BLaER1 treated with 17β-estradiol and CSF1 and Interleukin-3, amounts not matched to agents 10 nM and 100 nM (cell line): ENCODE measurements at regions not wholly inside any gene's neighbourhood (a gene's known extent, or its start where the extent isn't known, plus 50 kb on each side); places are given as distances from the start of the nearest gene placed in this dataset.
"Not testable (repeated sequence)": the region's sequence is repeated elsewhere in the genome, so short reads cannot be mapped to it uniquely, and the experiment has no call there.

Experiments
- H3K27ac ChIP-seq, 11 experiments: shearing (Covaris generic); formaldehyde crosslinking; 2 replicates each; pipeline ENCODE4 v1.8.1; 2022
- H3K27me3 ChIP-seq, 11 experiments: shearing (Covaris generic); formaldehyde crosslinking; 2 replicates each; pipeline ENCODE4 v1.8.1; 2022
- H3K36me3 ChIP-seq, 11 experiments: shearing (Covaris generic); formaldehyde crosslinking; 2 replicates each; pipeline ENCODE4 v1.8.1; 2022
- H3K4me1 ChIP-seq, 10 experiments: shearing (Covaris generic); formaldehyde crosslinking; 2 replicates each; pipeline ENCODE4 v1.8.1; 2022
- H3K4me2 ChIP-seq, 11 experiments: shearing (Covaris generic); formaldehyde crosslinking; 2 replicates each; pipeline ENCODE4 v1.8.1; 2022
- H3K4me3 ChIP-seq, 10 experiments: shearing (Covaris generic); formaldehyde crosslinking; 2 replicates each; pipeline ENCODE4 v1.8.1; 2022
- H3K9ac ChIP-seq, 11 experiments: shearing (Covaris generic); formaldehyde crosslinking; 2 replicates each; pipeline ENCODE4 v1.8.1; 2022
- H3K9me3 ChIP-seq, 11 experiments: shearing (Covaris generic); formaldehyde crosslinking; replicated peaks in 1 of 11; 2 replicates each; pipeline ENCODE4 v1.8.1; 2022
- H4K20me1 ChIP-seq, 11 experiments: shearing (Covaris generic); formaldehyde crosslinking; 2 replicates each; pipeline ENCODE4 v1.8.1; 2022
- Cebpa-rat ChIP-seq, 11 experiments: shearing (Covaris generic); IDR thresholded peaks; 2 replicates each; pipeline ENCODE4 v1.8.1; 2022

DNA sequence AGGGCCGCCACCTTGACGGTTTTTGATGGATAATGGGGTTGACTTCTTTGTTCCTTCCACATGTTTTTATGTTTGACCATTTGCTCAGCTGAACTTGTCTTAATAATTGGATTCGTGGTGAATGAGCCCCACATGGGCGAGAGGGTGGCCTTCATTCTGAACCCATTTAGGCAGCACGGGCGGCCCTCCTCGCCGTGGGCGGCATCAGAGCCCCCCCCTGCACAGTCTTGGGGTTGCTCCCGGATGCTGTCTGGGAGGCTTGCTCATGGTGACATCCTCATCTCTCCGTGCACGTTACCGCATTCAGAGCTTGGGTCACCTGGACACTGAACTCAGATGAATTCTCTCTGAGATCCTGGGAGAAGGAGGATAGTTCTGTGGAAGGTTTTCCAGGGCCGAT, 172.3 kb upstream of the OSBPL11 start:
- Histone ChIP-seq H3K9ac (no peak overlapping the region), H3K36me3 (no peaks in the 10 kb centered on the region), H3K4me2 (no peak overlapping the region), H3K9me3 (no peaks in the 10 kb centered on the region), H3K4me1 (peaks cover 0 to 5% (median 0%) of the 10 kb centered on the region in 10 experiments; a peak in 2 of 20 replicates), H3K27ac (no peak overlapping the region), H3K27me3 (peaks cover 4 to 13% (median 9%) of the 10 kb centered on the region in 11 experiments; a peak in 19 of 22 replicates), H3K4me3 (no peak overlapping the region), H4K20me1 (no peaks in the 10 kb centered on the region)
- TF ChIP-seq Cebpa-rat (IDR thresholded peaks at IDR 0.05) = no peak

DNA sequence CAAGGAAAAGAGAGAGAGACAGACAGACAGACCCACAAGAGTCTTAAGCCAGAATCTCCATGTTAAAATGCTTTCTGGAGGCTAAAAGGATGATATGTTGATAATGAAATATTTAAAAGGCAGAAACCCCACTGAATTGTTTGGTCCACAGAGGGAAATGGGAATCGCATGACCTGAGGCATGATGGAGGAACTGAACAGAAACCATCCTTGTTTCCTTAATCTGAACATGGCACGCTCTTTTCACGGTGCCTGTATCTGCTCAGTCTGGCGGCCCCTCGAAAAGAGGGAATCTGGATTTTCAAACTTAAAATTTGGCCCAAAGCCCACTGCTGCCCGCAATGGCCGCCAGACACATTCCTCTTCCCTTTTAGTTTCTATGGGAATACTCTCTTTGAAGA, 173.5 kb upstream of the OSBPL11 start:
- H3K9ac ChIP-seq, H3K4me2 ChIP-seq, H3K9me3 ChIP-seq, H3K36me3 ChIP-seq, H3K4me1 ChIP-seq, H4K20me1 ChIP-seq, H3K4me3 ChIP-seq, H3K27ac ChIP-seq: not testable (repeated sequence)
- peaks cover 4 to 13% (median 9%) of the 10 kb centered on the region in 11 experiments; a peak in 19 of 22 replicates for H3K27me3 ChIP-seq

DNA sequence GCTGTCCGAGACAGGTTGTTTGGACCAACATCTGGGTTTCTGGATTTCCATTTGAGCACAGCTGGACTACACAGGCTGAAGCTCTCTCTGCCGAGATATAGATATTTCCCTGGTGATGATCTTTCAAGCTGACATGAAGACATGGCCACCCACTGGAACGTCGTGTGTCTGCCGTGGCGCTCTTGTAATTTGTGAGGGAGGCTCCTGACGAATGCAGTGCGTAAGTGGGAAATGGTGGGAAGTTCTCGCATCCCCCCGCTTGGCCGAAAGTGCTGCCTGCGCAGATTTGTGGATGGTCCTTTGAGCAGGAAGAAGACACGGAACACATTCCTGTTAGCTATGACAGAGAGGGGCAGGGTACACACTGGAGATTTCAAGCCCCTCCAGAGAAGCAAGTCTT, 176.2 kb upstream of the OSBPL11 start:
- H3K9me3 ChIP-seq, H3K4me1 ChIP-seq, H3K4me2 ChIP-seq, H4K20me1 ChIP-seq, H3K27ac ChIP-seq, H3K36me3 ChIP-seq, H3K9ac ChIP-seq, H3K4me3 ChIP-seq: not testable (repeated sequence)
- H3K27me3 ChIP-seq = peaks cover 4 to 10% (median 9%) of the 10 kb centered on the region in 11 experiments; a peak in 19 of 22 replicates

DNA sequence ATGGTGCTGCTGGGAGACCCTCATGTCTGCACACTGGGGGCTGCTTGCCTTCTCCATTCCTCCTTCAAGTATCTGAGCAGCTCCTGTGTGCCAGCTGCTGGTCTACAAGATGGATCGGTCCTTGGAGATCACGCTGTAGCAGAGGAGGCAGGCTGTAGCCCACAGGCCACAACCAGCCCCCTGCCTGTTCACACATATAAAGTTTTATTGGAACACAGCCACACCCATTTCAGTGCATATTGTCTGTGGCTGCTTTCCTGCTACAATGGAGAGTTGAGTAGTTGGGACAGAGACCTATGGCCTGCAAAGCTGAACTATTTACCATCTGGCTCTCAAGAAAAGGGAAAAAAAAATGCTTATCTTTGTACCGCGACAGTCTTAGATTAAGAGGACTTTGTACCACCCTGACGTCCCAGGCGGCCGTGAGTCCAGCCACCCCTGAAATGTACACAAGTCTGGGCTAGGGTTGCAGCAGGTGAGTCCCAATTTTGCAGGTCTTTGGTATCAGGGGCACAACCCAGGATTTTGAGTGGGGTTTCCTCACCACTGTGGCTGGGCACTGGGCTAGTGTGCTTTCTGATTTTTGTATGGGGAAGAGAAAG, 179.2 kb upstream of the OSBPL11 start:
- H4K20me1 ChIP-seq, H3K9ac ChIP-seq, H3K4me2 ChIP-seq, H3K4me1 ChIP-seq, H3K9me3 ChIP-seq, H3K27me3 ChIP-seq, H3K4me3 ChIP-seq, H3K27ac ChIP-seq, H3K36me3 ChIP-seq: not testable (repeated sequence)

DNA sequence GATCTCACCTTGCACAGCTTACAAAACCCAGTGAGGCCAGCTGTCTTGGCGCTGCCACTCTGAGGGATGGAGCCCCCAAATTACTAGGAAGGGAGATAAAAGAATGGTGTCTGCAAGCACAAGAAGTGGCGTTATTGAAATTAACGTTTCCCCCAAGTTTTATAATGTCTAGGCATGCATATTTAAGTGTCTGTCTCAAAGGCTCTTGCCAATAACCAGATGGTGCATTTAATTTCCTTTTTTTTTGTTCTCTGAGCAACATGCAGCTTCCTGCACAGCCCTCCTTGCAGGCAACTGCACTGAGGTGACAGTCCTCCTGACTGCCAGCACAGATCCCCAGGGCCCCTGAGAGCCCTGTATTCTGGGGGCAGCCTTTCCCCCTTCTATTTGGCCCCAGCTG, 179.8 kb upstream of the OSBPL11 start:
- not testable (repeated sequence) for H3K9ac ChIP-seq, H3K9me3 ChIP-seq, H4K20me1 ChIP-seq, H3K27ac ChIP-seq, H3K4me1 ChIP-seq, H3K4me3 ChIP-seq, H3K4me2 ChIP-seq, H3K27me3 ChIP-seq, H3K36me3 ChIP-seq

DNA sequence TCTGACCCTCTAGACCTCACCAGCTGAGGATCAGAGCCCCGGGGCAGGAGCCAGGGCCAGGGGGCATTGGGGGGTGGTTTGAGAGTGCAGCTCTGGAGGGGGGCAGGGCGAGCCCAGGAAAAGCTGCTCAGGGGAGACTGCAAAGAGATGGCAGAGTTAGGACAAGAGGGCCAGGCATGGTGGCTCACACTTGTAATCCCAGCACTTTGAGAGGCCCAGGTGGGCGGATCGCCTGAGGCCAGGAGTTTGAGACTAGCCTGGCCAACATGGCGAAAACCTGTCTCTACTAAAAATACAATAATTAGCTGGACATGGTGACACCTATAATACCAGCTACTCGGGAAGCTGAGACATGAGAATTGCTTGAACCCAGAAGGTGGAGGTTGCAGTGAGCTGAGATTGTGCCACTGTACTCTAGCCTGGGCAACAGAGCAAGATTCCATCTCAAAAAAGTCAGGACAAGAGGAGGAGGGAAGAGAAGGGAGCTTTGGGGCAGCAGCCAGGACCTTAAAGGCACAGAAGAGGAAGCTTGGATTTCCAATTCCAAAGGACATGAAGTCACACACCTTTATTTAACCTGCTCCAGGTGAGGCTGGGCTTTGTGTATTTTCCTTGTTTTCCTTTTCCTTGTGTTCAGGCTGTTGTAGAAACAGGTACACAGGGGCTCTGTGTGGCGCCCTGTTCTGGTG, 180.5 kb upstream of the OSBPL11 start:
- not testable (repeated sequence) for H3K27me3 ChIP-seq, H3K9ac ChIP-seq, H3K27ac ChIP-seq, H4K20me1 ChIP-seq, H3K9me3 ChIP-seq, H3K4me2 ChIP-seq, H3K36me3 ChIP-seq, H3K4me3 ChIP-seq, H3K4me1 ChIP-seq

DNA sequence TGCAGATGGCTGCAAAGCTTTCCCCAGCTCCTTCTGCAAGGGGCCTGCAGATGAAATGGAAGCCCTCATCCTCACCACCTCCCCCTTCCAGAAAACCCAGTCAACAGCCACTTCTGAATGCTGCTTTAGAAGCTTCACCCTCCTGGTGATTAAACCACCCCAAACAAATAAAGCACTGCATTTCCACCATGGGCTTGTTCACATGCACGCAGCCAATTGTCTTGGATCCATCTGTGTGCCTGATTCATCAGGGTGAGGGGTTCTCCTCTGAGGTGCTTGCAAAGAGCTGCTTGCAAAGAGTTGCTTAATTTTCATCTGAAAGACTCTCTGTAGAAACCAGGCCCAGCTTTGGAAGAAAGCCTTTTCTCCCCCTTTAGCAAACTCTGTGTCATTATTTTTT, 184.0 kb upstream of the OSBPL11 start:
- H3K9ac ChIP-seq, H3K4me2 ChIP-seq, H3K27me3 ChIP-seq, H3K36me3 ChIP-seq, H4K20me1 ChIP-seq, H3K4me3 ChIP-seq, H3K4me1 ChIP-seq, H3K9me3 ChIP-seq, H3K27ac ChIP-seq: not testable (repeated sequence)

DNA sequence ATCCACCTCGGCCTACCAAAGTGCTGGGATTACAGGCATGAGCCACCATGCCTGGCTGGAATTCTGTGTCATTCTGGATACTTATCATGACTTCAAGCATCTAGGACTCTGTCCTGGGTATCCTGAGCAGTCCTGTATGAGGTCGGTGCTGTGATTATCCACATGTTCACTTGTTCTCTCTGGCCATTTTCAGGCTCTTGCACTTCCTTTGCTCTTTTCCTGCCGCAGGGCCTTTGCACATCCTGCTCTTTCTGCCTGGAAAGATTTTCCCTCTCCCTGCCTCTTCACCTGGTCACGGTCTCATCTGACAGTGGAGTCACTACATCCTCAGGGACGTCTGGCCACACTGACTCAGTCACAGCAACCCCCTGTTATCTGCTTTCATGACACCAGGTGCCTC, 184.6 kb upstream of the OSBPL11 start:
- H3K4me1 ChIP-seq, H3K4me3 ChIP-seq, H3K36me3 ChIP-seq, H3K4me2 ChIP-seq, H3K9ac ChIP-seq, H4K20me1 ChIP-seq, H3K27ac ChIP-seq, H3K27me3 ChIP-seq, H3K9me3 ChIP-seq: not testable (repeated sequence)

DNA sequence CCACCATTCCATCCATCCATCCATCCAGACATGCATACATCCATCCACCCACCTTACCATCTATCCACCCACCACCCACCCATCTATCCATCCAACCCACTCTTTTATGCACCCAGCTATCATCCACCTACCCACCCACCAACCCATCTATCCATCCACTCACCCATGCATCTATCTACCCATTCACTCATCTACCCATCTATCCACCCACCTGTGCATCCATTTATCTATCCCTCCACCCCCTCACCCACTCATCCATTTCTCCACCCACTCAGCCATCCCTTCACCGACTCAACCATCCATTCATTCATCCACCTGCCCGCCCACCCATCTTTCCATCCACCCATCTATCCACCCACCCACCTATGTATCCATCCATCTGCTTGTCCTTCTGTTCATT, 186.4 kb upstream of the OSBPL11 start:
- H3K27ac ChIP-seq, H3K36me3 ChIP-seq, H4K20me1 ChIP-seq, H3K9ac ChIP-seq, H3K9me3 ChIP-seq, H3K4me1 ChIP-seq, H3K4me3 ChIP-seq, H3K27me3 ChIP-seq, H3K4me2 ChIP-seq: not testable (repeated sequence)

DNA sequence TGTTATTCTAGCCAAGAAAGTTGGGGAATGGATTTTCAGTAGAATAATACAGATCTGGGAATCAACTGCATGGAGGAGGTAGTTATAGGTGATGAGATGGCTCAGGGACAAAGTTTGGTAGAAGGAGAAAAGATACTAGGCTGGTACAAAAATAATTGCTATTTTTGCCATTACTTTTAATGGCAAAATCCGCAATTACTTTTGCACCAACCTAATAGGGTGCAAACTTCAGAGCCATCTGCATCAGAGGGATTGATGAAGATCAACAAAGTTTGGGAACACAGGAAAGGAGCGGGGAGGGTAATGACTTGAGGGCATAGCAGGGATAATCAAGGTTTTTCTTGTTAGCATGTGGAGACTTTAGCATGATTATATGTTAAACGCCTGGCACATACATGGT, 178.7 kb upstream of the ROPN1B start:
- H3K4me2 ChIP-seq, H3K27ac ChIP-seq, H3K9ac ChIP-seq, H3K36me3 ChIP-seq, H3K4me3 ChIP-seq, H3K9me3 ChIP-seq, H3K27me3 ChIP-seq, H4K20me1 ChIP-seq, H3K4me1 ChIP-seq: not testable (repeated sequence)

DNA sequence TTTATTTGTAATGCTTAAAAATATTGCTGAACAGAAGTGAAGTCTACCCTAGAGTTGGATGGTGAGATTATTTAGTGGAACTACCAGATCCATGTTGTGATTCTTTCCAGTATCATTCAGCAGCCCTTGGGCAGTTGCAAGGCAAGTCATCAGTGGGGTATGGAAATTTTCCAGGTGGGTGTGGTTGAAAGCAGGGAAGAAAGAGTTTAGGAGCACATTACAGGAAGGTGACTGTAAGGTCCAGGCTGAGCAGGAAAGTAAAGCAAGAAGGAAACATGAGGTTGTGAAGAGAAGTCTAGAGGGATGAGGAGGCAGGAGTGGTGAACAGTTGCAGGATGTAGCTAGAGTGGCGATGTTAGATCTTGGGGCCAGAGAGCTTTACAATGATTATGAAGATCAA, 178.0 kb upstream of the ROPN1B start:
- H3K27ac ChIP-seq, H3K9me3 ChIP-seq, H3K4me1 ChIP-seq: not testable (repeated sequence)

DNA sequence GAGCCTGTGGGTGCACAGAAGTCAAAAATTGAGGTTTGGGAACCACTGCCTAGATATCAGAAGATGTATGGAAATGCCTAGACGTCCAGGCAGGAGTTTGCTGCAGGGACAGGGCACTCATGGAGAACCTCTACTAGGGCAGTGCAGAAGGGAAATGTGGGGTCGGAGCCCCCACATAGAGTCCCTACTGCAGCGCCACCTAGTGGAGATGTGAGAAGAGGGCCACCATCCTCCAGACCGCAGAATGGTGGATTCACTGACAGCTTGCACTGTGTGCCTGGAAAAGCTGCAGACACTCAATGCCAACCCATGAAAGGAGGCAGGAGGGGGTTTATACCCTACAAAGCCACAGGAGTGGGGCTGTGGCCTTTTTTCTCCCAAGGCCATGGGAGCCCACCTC, 159.0 kb upstream of the ROPN1B start:
- not testable (repeated sequence) for H3K36me3 ChIP-seq, H4K20me1 ChIP-seq, H3K27ac ChIP-seq, H3K27me3 ChIP-seq, H3K4me3 ChIP-seq, H3K9ac ChIP-seq, H3K4me1 ChIP-seq, H3K4me2 ChIP-seq
- H3K9me3 ChIP-seq = peaks cover 42 to 53% (median 45%) of the 10 kb centered on the region in 11 experiments

More for the DNA sequence above, 178.0 kb upstream of the ROPN1B start:
- not testable (repeated sequence) for H3K4me3 ChIP-seq, H3K27me3 ChIP-seq, H3K4me2 ChIP-seq, H4K20me1 ChIP-seq, H3K36me3 ChIP-seq, H3K9ac ChIP-seq
